ENCODE measurements at regions not wholly inside any gene's neighbourhood (a gene's known extent, or its start where the extent isn't known, plus 50 kb on each side); places are given as distances from the start of the nearest gene placed in this dataset.

DNA sequence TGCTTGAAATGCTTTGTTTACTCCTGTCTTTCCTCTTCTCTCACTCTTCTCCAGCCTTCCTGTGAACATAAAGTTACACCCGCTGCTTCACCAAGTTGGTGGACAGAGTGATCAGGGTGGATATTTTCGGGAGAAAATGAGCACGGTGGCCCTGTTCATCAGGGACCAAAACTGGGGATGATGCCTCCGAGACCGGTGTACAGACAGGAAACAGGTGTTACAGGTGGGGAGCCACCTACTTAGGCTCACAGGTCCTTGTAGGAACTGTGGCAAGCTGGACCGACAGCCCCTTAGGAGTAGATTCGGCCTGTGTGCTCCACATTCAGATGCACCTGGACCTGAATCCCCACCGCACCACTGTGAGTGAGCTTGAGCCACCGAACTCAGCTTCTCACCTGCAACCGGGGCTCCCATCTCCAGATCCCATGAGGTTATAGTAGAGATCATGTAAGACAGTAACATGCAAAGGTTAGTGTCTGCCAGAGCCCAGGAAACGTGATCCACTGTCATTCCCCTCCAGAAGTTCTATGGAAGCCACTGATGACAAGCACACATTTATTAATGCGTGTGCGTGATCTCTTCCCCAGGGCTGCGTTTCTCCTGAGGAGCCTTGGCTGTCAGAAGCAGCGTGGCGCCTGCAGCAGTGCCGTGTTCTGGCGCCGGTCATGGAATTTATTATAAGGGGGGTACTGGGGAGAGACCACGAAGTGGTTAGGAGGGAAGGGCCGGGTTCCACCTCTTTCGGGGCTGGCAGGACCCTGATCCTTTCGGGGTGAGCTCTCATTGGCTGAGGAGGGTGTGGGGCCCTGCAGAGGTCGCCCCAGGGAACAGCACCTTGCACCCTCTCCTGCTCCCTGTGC is 94.2 kb downstream of the ERMARD start:
- no peak for DNase-seq (ENCODE audit: low read depth)
- TF ChIP-seq, protein P1, sequence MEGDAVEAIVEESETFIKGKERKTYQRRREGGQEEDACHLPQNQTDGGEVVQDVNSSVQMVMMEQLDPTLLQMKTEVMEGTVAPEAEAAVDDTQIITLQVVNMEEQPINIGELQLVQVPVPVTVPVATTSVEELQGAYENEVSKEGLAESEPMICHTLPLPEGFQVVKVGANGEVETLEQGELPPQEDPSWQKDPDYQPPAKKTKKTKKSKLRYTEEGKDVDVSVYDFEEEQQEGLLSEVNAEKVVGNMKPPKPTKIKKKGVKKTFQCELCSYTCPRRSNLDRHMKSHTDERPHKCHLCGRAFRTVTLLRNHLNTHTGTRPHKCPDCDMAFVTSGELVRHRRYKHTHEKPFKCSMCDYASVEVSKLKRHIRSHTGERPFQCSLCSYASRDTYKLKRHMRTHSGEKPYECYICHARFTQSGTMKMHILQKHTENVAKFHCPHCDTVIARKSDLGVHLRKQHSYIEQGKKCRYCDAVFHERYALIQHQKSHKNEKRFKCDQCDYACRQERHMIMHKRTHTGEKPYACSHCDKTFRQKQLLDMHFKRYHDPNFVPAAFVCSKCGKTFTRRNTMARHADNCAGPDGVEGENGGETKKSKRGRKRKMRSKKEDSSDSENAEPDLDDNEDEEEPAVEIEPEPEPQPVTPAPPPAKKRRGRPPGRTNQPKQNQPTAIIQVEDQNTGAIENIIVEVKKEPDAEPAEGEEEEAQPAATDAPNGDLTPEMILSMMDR (conservative IDR thresholded peaks at IDR 0.05; ENCODE audit: low read depth, low read length): no peak

DNA sequence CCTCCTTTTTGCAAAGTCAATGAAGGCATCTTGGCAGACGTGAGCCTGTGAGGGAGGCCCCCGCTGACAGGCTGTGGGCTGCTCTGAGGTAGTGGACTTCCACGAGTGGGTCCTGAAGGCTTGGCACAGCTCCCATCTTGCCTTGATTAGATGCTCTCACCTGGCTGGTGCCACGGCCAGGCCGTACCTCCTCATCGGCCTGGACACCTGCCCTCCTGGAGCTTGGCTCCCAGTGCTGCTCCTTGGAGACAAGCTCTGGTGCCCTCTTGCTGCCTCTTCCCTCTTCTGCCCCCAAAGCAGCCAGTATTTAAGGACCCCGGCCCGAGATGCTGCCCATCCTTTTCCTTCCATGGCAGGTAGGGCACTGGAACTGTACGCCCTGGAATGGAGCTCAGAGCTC is 93.5 kb downstream of the ERMARD start:
- TF ChIP-seq, protein P1 (conservative IDR thresholded peaks at IDR 0.05; ENCODE audit: low read depth, low read length): no peak
- H3K4me3 ChIP-seq (ENCODE audit: low read length): no peak overlapping the region
- no peak for DNase-seq (ENCODE audit: low read depth)

More for the DNA sequence above, 94.2 kb downstream of the ERMARD start:
- no peak overlapping the region for H3K4me3 ChIP-seq (ENCODE audit: low read length)

DNA sequence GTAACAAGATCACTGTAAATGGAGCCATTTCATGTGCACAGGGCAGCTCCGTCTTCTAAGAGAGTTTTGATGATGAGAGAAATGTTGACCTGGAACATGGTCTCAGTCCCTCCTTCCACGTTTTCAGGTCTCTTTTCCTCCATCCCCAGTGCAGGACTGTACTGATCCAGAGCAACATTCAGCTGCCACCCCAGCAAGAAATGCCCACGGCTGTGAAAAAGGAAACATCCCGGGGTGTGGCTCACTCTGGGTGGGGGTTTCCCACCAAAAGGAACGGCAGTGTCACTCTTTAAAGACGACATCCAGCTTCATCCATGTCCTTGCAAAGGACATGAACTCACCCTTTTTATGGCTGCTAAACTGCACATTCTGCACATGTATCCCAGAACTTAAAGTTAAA is 92.6 kb downstream of the ERMARD start:
- no peak for DNase-seq (ENCODE audit: low read depth)
- TF ChIP-seq, protein P1 (conservative IDR thresholded peaks at IDR 0.05; ENCODE audit: low read depth, low read length): no peak
- H3K4me3 ChIP-seq (ENCODE audit: low read length): no peak overlapping the region

DNA sequence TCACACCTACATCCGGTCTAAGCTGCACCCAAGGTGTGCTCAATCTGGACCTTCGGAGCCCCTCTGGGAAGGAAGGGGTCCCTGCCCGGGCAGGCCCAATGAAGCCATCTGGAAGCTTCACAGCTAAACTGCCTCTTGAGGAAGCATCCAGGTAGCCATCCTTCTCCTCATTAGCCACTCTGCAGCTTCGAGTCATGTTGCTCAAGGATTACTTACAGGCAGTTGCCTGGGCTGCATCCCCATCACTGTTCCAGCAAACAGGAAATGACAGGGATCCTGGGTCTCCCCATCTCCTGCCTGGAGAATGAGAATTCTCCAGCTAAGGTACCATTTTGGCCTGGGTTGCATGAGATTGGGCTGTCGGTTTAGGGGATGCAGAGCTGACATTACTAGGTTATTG is 91.7 kb downstream of the ERMARD start:
- no peak overlapping the region for H3K4me3 ChIP-seq (ENCODE audit: low read length)
- DNase-seq (ENCODE audit: low read depth): no peak
- TF ChIP-seq, protein P1 (conservative IDR thresholded peaks at IDR 0.05; ENCODE audit: low read depth, low read length): no peak

DNA sequence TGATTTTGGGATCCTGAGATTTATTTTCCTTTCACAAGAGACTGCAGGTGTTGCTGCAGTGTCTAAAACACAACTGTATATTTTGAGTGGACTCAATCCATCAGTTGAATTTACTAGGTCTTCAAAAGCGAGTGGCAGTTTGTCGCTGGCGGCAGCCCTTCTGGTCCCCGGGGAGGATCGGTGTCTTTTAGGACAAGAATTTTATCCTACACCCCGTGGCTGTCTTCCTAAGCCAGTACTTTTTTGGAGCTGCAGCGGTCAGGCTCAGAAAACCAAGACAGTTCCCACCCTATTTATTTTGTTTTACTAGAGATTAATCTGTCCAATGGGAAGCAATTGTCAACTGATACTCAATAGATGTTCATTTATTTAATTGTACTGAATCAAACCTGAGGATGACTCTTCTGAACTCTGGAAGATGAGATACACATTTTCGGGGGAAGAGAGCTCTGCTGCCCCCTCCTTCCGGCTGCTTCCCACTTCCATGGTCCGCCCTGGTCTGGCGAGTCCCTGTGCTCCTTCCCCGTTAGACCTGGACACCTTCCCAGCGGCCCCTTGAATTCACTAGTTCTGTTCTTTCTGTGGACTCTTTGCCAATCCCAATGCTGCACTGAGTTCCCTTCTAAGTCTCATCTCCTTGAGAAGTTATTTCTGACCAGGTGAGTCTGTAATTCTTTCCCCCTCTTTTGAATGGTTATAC is 90.6 kb downstream of the ERMARD start:
- H3K4me3 ChIP-seq (ENCODE audit: low read length): no peak overlapping the region
- TF ChIP-seq, protein P1 (conservative IDR thresholded peaks at IDR 0.05; ENCODE audit: low read depth, low read length): no peak
- DNase-seq (ENCODE audit: low read depth): no peak

DNA sequence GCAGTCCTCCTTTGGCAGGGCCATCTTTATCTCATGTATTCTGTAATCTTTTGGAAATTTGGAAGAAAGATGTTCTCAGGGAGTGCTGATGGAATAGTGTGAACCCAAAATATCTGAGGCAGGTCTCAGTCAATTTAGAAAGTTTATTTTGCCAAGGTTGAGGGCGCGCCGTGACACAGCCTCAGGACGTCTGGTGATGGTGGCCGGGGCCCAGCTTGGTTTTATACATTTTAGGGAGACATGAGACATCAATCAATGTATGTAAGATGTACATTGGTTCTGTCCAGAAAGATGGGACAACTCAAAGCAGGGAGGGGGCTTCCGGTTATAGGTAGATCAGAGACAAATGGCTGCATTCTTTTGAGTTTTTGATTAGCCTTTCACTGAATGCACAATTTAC is 89.8 kb downstream of the ERMARD start:
- no peak for DNase-seq (ENCODE audit: low read depth)
- TF ChIP-seq, protein P1 (conservative IDR thresholded peaks at IDR 0.05; ENCODE audit: low read depth, low read length): no peak
- no peak overlapping the region for H3K4me3 ChIP-seq (ENCODE audit: low read length)

Data from retinal pigment epithelial cell (primary cell).